WERI-Rb-1 (cell line): ENCODE measurements at regions not wholly inside any gene's neighbourhood (a gene's known extent, or its start where the extent isn't known, plus 50 kb on each side); places are given as distances from the start of the nearest gene placed in this dataset.
"Not testable (repeated sequence)": the region's sequence is repeated elsewhere in the genome, so short reads cannot be mapped to it uniquely, and the experiment has no call there.

ENCODE experiments used
- DNase-seq: peaks from one replicate; pipeline ENCODE4 v3.0.0-alpha.2; 2020
- H3K27ac ChIP-seq: fragments of 250-450 bp; sonication (Bioruptor Pico); 2 replicates; pipeline ENCODE4 v1.5.1; 2020; ENCODE audit warnings: mild to moderate bottlenecking, moderate library complexity
- H3K27me3 ChIP-seq: fragments of 250-450 bp; sonication (Bioruptor Pico); 2 replicates; pipeline ENCODE4 v1.5.1; 2021; ENCODE audit warnings: mild to moderate bottlenecking, low read depth, moderate library complexity; ENCODE audit not compliant: insufficient read depth, severe bottlenecking
- H3K36me3 ChIP-seq: fragments of 250-450 bp; sonication (Bioruptor Pico); 2 replicates; pipeline ENCODE4 v1.5.1; 2020; ENCODE audit warnings: mild to moderate bottlenecking, moderate library complexity
- H3K4me3 ChIP-seq: 2 replicates; pipeline ENCODE4 v1.5.1; 2011; ENCODE audit warnings: low read depth, mild to moderate bottlenecking, control low read depth, low read length
- H3K9me3 ChIP-seq: fragments of 250-450 bp; sonication (Bioruptor Pico); 2 replicates; pipeline ENCODE4 v1.5.1; 2021; ENCODE audit warnings: mild to moderate bottlenecking, moderate library complexity; ENCODE audit not compliant: severe bottlenecking

GRCh38 chr15:20991691-20992090 is 125.6 kb upstream of the POTEB2 start:
- not testable (repeated sequence) for H3K9me3 ChIP-seq, H3K4me3 ChIP-seq, H3K27ac ChIP-seq, DNase-seq, H3K36me3 ChIP-seq, H3K27me3 ChIP-seq

GRCh38 chr15:20991253-20991652 is 125.1 kb upstream of the POTEB2 start:
- DNase-seq, H3K27ac ChIP-seq, H3K36me3 ChIP-seq, H3K27me3 ChIP-seq, H3K9me3 ChIP-seq, H3K4me3 ChIP-seq: not testable (repeated sequence)

GRCh38 chr15:20986775-20987174 is 120.7 kb upstream of the POTEB2 start:
- H3K27me3 ChIP-seq, H3K4me3 ChIP-seq, DNase-seq, H3K36me3 ChIP-seq, H3K9me3 ChIP-seq, H3K27ac ChIP-seq: not testable (repeated sequence)

DNA sequence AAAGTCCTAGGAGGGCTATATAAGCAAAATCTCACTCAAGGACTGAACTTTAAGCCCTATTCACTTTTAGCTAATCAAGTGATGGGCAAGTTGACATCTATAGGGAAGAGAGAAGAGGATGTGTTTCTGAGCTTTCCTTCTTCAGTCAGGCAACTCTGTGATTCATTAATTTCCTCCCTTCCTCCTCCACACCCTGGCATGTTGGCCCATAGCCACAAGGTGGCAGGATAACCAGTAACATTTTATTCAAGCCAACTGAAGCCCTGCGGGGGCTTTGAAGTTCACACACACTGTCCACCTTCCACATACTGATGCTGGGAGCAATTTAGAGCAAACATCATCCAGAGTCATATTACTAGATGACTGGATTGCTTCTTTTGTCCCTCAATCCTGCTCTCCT is 111.9 kb upstream of the POTEB2 start:
- not testable (repeated sequence) for H3K27ac ChIP-seq, H3K36me3 ChIP-seq, DNase-seq, H3K9me3 ChIP-seq, H3K4me3 ChIP-seq, H3K27me3 ChIP-seq

DNA sequence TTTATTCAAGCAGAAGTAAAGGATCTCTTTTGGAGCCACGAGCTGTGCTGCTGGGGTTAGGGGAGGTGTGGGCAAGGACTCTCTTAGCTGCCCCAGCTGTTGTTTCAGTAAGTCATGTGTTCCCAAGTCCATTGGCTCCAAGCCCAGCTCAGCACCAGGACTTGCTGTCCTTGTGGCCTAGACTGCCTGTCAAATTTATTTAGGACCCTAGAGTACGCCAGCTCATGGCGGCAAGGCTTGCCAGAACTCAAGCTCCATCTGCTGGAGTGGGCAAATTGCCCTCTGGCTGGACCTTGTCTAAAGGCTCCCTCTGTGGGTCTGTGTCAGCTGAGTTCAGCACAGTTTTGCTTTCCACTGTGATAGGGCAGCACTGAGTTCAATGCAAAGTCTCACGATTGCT is 106.6 kb upstream of the POTEB2 start:
- not testable (repeated sequence) for H3K27me3 ChIP-seq, H3K4me3 ChIP-seq, H3K36me3 ChIP-seq, H3K27ac ChIP-seq, DNase-seq, H3K9me3 ChIP-seq

GRCh38 chr15:20959299-20959698 is 93.2 kb upstream of the POTEB2 start:
- DNase-seq, H3K9me3 ChIP-seq: not testable (repeated sequence)

GRCh38 chr15:20929322-20929721 is 63.2 kb upstream of the POTEB2 start:
- H3K27ac ChIP-seq, H3K36me3 ChIP-seq, H3K4me3 ChIP-seq, DNase-seq, H3K27me3 ChIP-seq, H3K9me3 ChIP-seq: not testable (repeated sequence)

More at GRCh38 chr15:20959299-20959698, 93.2 kb upstream of the POTEB2 start:
- not testable (repeated sequence) for H3K27me3 ChIP-seq, H3K36me3 ChIP-seq, H3K4me3 ChIP-seq, H3K27ac ChIP-seq
